CD4-positive, alpha-beta T cell treated with Interleukin-12 subunit alpha and Interleukin-12 subunit beta, for 1 hour (primary cell): ENCODE measurements at regions not wholly inside any gene's neighbourhood (a gene's known extent, or its start where the extent isn't known, plus 50 kb on each side); places are given as distances from the start of the nearest gene placed in this dataset.

Experiments
- DNase-seq: peaks from one replicate; pipeline ENCODE4 v3.0.0-alpha.2; 2020

- no peak for DNase-seq
These were observed 54.0 kb upstream of the PRPS1L1 start for GRCh38 chr7:18081617-18082016.

GRCh38 chr7:18082169-18082568, 54.5 kb upstream of the PRPS1L1 start:
- no peak for DNase-seq

GRCh38 chr7:18086165-18087025, 58.7 kb upstream of the PRPS1L1 start:
- no peak for DNase-seq

- no peak for DNase-seq
These were observed 59.5 kb upstream of the PRPS1L1 start for GRCh38 chr7:18087026-18087686.

GRCh38 chr7:18087687-18088078, 60.0 kb upstream of the PRPS1L1 start:
- no peak for DNase-seq

GRCh38 chr7:18096087-18096486, 68.4 kb upstream of the PRPS1L1 start:
- DNase-seq = no peak

GRCh38 chr7:18102576-18102975, 74.9 kb upstream of the PRPS1L1 start:
- no peak for DNase-seq

GRCh38 chr7:18103436-18104218, 76.0 kb upstream of the PRPS1L1 start:
- no peak for DNase-seq

- DNase-seq = no peak
These were observed 82.1 kb upstream of the PRPS1L1 start for GRCh38 chr7:18109762-18110161.

- no peak for DNase-seq
These were observed 89.0 kb upstream of the PRPS1L1 start for GRCh38 chr7:18116661-18117060.

GRCh38 chr7:18117482-18117881, 89.8 kb upstream of the PRPS1L1 start:
- no peak for DNase-seq

- no peak for DNase-seq
These were observed 92.3 kb upstream of the PRPS1L1 start for GRCh38 chr7:18119985-18120384.

- no peak for DNase-seq
These were observed 96.0 kb upstream of the PRPS1L1 start for GRCh38 chr7:18123508-18124239.

- DNase-seq = no peak
These were observed 97.8 kb upstream of the PRPS1L1 start for GRCh38 chr7:18125476-18125875.

GRCh38 chr7:18126281-18126680, 98.6 kb upstream of the PRPS1L1 start:
- DNase-seq = no peak

GRCh38 chr7:18128846-18129245, 101.2 kb upstream of the PRPS1L1 start:
- DNase-seq = no peak

- no peak for DNase-seq
These were observed 105.2 kb upstream of the PRPS1L1 start for GRCh38 chr7:18132811-18133210.

- DNase-seq = no peak
These were observed 106.3 kb upstream of the PRPS1L1 start for GRCh38 chr7:18133921-18134320.

GRCh38 chr7:18140943-18141342, 113.3 kb upstream of the PRPS1L1 start:
- DNase-seq = no peak

GRCh38 chr7:18144166-18144565, 116.5 kb upstream of the PRPS1L1 start:
- DNase-seq = peak; percentile 3

GRCh38 chr7:18145160-18145559, 117.5 kb upstream of the PRPS1L1 start:
- DNase-seq = no peak

- no peak for DNase-seq
These were observed 123.8 kb upstream of the PRPS1L1 start for GRCh38 chr7:18151422-18151821.

- no peak for DNase-seq
These were observed 125.6 kb upstream of the PRPS1L1 start for GRCh38 chr7:18153183-18153748.
